Small intestine (tissue), 7 donors: ENCODE measurements at regions not wholly inside any gene's neighbourhood (a gene's known extent, or its start where the extent isn't known, plus 50 kb on each side); places are given as distances from the start of the nearest gene placed in this dataset.
"Not testable (repeated sequence)": the region's sequence is repeated elsewhere in the genome, so short reads cannot be mapped to it uniquely, and the experiment has no call there.

Experiments used
- DNase-seq, 2 donors: peaks; one replicate each; pipeline versions ENCODE4 v3.0.0 to v3.0.0-alpha.2; 2013
- FAIRE-seq: peaks from 2 replicates; lab custom pipeline; 2012; peaks lifted over from hg19 to GRCh38; lab: Jason Lieb, UNC
- H3K27ac ChIP-seq, 3 donors: one replicate each; pipeline ENCODE4 v1.5.1; 2013; ENCODE audit warnings: low read length in 2 of 3, mild to moderate bottlenecking in 2 of 3, control low read depth in 1 of 3, inconsistent platforms in 1 of 3, low read depth in 1 of 3, moderate library complexity in 1 of 3
- H3K27me3 ChIP-seq, 3 donors: one replicate each; pipeline ENCODE4 v1.6.1; 2013; ENCODE audit warnings: low read length in 3 of 3, inconsistent platforms in 1 of 3; ENCODE audit not compliant: control insufficient read depth in 3 of 3, insufficient read depth in 3 of 3
- H3K36me3 ChIP-seq, 3 donors: one replicate each; pipeline ENCODE4 v1.6.1; 2013; ENCODE audit warnings: low read length in 3 of 3, inconsistent platforms in 1 of 3, low read depth in 1 of 3, mild to moderate bottlenecking in 1 of 3, moderate library complexity in 1 of 3; ENCODE audit not compliant: control insufficient read depth in 3 of 3, insufficient read depth in 2 of 3
- H3K4me1 ChIP-seq, 3 donors: one replicate each; pipeline ENCODE4 v1.6.1; 2013; ENCODE audit warnings: low read length in 2 of 3, inconsistent platforms in 1 of 3, low read depth in 1 of 3, mild to moderate bottlenecking in 1 of 3, moderate library complexity in 1 of 3; ENCODE audit not compliant: control insufficient read depth in 3 of 3, insufficient read depth in 2 of 3
- H3K4me3 ChIP-seq, 3 donors: one replicate each; pipeline ENCODE4 v1.5.1; 2013; ENCODE audit warnings: low read length in 3 of 3, control low read depth in 1 of 3, inconsistent platforms in 1 of 3, low read depth in 1 of 3, mild to moderate bottlenecking in 1 of 3, moderate library complexity in 1 of 3
- H3K9me3 ChIP-seq, 2 donors: one replicate each; pipeline ENCODE4 v1.6.1; 2013; ENCODE audit warnings: low read depth in 1 of 2, low read length in 1 of 2; ENCODE audit not compliant: control insufficient read depth in 2 of 2, insufficient read depth in 1 of 2
- WGBS, 3 donors: extraction: QIAGEN DNeasy Blood & Tissue Kit; methylation state at CpG; one replicate each; pipeline ENCODE4 v1.1.7; 2013; 5-methylcytosine and 5-hydroxymethylcytosine counted together
- donor health status: healthy with polysubstance abuse.
- donor health status: control.
- donor health status: control.
- donor health status: Bipolar disorder and iron deficiency.
- donor health status: healthy.

- FAIRE-seq: no peak
- no peaks in the 10 kb centered on the region for H3K36me3 ChIP-seq
- no peaks in the 10 kb centered on the region for H3K27me3 ChIP-seq
These were observed 151.0 kb upstream of the HEY2 start for GRCh38 chr6:125598422-125598821.

DNA sequence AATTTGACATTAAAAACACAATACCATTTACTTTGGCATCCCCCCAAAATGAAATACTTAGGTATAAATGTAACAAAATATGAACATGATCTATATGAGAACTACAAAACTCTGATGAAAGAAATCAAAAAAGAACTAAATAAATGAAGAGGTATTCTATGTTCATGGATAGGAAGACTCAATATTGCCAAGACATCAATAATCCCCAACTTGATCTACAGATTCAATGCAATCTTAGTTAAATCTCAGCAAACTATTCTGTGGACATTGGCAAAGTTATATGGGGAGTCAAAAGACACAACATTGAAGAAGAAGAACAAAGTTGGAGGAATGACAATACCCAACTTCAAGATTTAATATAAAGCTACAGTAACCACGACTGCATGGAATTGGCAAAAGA, 145.2 kb upstream of the HEY2 start:
- WGBS, 3 donors: 41 to 83% (median 60%) methylated on average over 1 of the region's 1 CpG
- Histone ChIP-seq H3K4me1 (no peaks in the 10 kb centered on the region), H3K4me3 (no peak overlapping the region), H3K27ac (no peak overlapping the region), H3K9me3 (no peaks in the 10 kb centered on the region), H3K27me3 (no peaks in the 10 kb centered on the region), H3K36me3 (no peaks in the 10 kb centered on the region)
- DNase-seq: no peak
- no peak for FAIRE-seq

More at GRCh38 chr6:125598422-125598821, 151.0 kb upstream of the HEY2 start:
- Histone ChIP-seq H3K4me1 (no peaks in the 10 kb centered on the region), H3K27ac (peak overlapping the region in 1 of 3 donors; percentile 3), H3K9me3 (no peaks in the 10 kb centered on the region), H3K4me3 (no peak overlapping the region)
- WGBS, 3 donors: 60 to 74% (median 61%) methylated on average over 5 of the region's 5 CpGs
- peak in 1 of 2 donors; percentile 1 for DNase-seq

DNA sequence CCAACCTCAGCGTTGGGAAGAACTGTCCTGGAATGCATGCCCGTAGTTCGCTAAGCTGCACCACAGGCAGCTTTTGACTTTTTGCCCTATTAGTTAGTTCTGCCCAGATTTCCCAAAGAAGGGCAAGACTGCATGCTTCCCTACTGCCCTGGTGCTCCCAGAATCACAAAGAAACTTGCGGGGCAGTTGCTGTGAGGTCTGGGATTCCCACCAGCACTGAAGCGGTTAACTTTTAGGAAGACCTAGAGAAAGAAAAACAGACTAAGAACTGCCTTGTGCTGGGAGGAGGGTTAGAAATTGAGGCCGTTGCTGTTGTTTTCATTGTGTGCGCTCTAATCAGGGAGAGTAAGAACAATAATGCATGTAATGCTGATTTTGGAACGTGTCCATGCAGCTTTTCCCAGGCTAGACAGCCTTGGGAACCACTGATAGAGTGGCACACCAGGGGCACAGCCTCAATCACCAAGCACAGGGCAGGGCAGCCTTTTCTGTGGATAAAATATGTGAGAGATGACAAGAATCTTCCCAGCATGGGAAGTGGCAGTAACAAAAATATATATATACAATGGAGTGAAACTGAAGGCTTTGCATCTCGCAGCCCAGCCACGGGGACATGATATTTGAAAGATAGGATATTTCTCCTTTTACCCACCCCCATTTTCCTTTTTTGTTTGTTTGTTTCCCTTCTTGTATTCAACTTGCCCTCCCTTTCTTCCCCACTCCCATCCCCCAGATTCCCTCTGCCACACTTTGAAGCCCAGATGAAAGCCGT, 137.7 kb upstream of the HEY2 start:
- WGBS, 3 donors: 29 to 38% (median 38%) methylated on average over 11 of the region's 11 CpGs
- no peaks in the 10 kb centered on the region for H3K9me3 ChIP-seq
- H3K27me3 ChIP-seq: peaks cover 0 to 9% (median 0%) of the 10 kb centered on the region in 3 donors
- H3K4me1 ChIP-seq: no peaks in the 10 kb centered on the region
- DNase-seq (no peak), FAIRE-seq (no peak)
- H3K36me3 ChIP-seq: no peaks in the 10 kb centered on the region
- no peak overlapping the region for H3K4me3 ChIP-seq
- no peak overlapping the region for H3K27ac ChIP-seq

- no peak for FAIRE-seq
- Histone ChIP-seq H3K27me3 (peaks cover 0 to 9% (median 0%) of the 10 kb centered on the region in 3 donors), H3K9me3 (no peaks in the 10 kb centered on the region), H3K4me3 (no peak overlapping the region), H3K36me3 (no peaks in the 10 kb centered on the region), H3K27ac (no peak overlapping the region), H3K4me1 (no peaks in the 10 kb centered on the region)
- 19 to 33% (median 29%) methylated on average over 3 of the region's 3 CpGs for WGBS, 3 donors
- no peak for DNase-seq
These were observed 137.0 kb upstream of the HEY2 start for GRCh38 chr6:125612345-125612846.

GRCh38 chr6:125618629-125619028, 130.8 kb upstream of the HEY2 start:
- FAIRE-seq: no peak
- H3K27me3 ChIP-seq: no peaks in the 10 kb centered on the region
- H3K4me3 ChIP-seq: no peak overlapping the region
- no peaks in the 10 kb centered on the region for H3K9me3 ChIP-seq
- DNase-seq: no peak
- no peak overlapping the region for H3K27ac ChIP-seq
- no peaks in the 10 kb centered on the region for H3K4me1 ChIP-seq
- WGBS, 3 donors: 29 to 52% (median 43%) methylated on average over 1 of the region's 1 CpG
- no peaks in the 10 kb centered on the region for H3K36me3 ChIP-seq

- H3K4me1 ChIP-seq: no peaks in the 10 kb centered on the region
These were observed 126.3 kb upstream of the HEY2 start for GRCh38 chr6:125623085-125623484.

GRCh38 chr6:125631165-125631564, 118.3 kb upstream of the HEY2 start:
- FAIRE-seq (no peak), DNase-seq (no peak)
- Histone ChIP-seq H3K9me3 (no peaks in the 10 kb centered on the region), H3K27ac (no peak overlapping the region), H3K36me3 (no peaks in the 10 kb centered on the region), H3K4me1 (no peaks in the 10 kb centered on the region), H3K27me3 (no peaks in the 10 kb centered on the region), H3K4me3 (no peak overlapping the region)
- 23 to 41% (median 29%) methylated on average over 1 of the region's 1 CpG for WGBS, 3 donors

More at GRCh38 chr6:125623085-125623484, 126.3 kb upstream of the HEY2 start:
- Histone ChIP-seq H3K4me3 (no peak overlapping the region), H3K27me3 (no peaks in the 10 kb centered on the region), H3K27ac (no peak overlapping the region), H3K36me3 (no peaks in the 10 kb centered on the region), H3K9me3 (no peaks in the 10 kb centered on the region)
- no peak for FAIRE-seq
- DNase-seq: no peak

GRCh38 chr6:125636011-125636410, 113.4 kb upstream of the HEY2 start:
- H3K9me3 ChIP-seq, H3K36me3 ChIP-seq, DNase-seq, H3K4me1 ChIP-seq, FAIRE-seq, H3K4me3 ChIP-seq, H3K27me3 ChIP-seq, H3K27ac ChIP-seq: not testable (repeated sequence)
- 82 to 89% (median 82%) methylated on average over 2 of the region's 2 CpGs for WGBS, 3 donors
